Smooth muscle cell (in vitro differentiated cells): ENCODE measurements at regions not wholly inside any gene's neighbourhood (a gene's known extent, or its start where the extent isn't known, plus 50 kb on each side); places are given as distances from the start of the nearest gene placed in this dataset.

Experiments used
- DNase-seq: peaks from one replicate; lab custom pipeline; 2025; ENCODE audit not compliant: unreplicated experiment; lab: John Stamatoyannopoulos, UW
- H2AFZ ChIP-seq: fragments of 200-600 bp; sonication (generic); 2 replicates; pipeline ENCODE4 v1.6.0; 2016; ENCODE audit warnings: antibody characterized with exemption, low read depth, mild to moderate bottlenecking
- H3F3A ChIP-seq: fragments of 200-600 bp; sonication (generic); 2 replicates; pipeline ENCODE4 v1.6.0; 2017; ENCODE audit warnings: antibody characterized with exemption, low read depth
- H3K27ac ChIP-seq: fragments of 200-600 bp; sonication (generic); 2 replicates; pipeline ENCODE4 v1.5.1; 2016; ENCODE audit warnings: low read depth, mild to moderate bottlenecking
- H3K27me3 ChIP-seq: fragments of 200-600 bp; sonication (generic); 2 replicates; pipeline ENCODE4 v1.6.1; 2016; ENCODE audit warnings: low read depth, mild to moderate bottlenecking
- H3K36me3 ChIP-seq: fragments of 200-600 bp; sonication (generic); 2 replicates; pipeline ENCODE4 v1.5.1; 2016; ENCODE audit warnings: low read depth
- H3K4me1 ChIP-seq: fragments of 200-600 bp; sonication (generic); 2 replicates; pipeline ENCODE4 v1.5.1; 2016; ENCODE audit warnings: low read depth
- H3K4me2 ChIP-seq: fragments of 200-600 bp; sonication (generic); 2 replicates; pipeline ENCODE4 v1.6.0; 2016; ENCODE audit warnings: mild to moderate bottlenecking
- H3K4me3 ChIP-seq: fragments of 200-600 bp; sonication (generic); 2 replicates; pipeline ENCODE4 v1.5.1; 2016; ENCODE audit warnings: mild to moderate bottlenecking
- H3K79me2 ChIP-seq: fragments of 200-600 bp; sonication (generic); 2 replicates; pipeline ENCODE4 v1.6.0; 2016; ENCODE audit warnings: low read depth, mild to moderate bottlenecking
- H3K9ac ChIP-seq: fragments of 200-600 bp; sonication (generic); 2 replicates; pipeline ENCODE4 v1.6.0; 2016; ENCODE audit warnings: low read depth
- H3K9me3 ChIP-seq: fragments of 200-600 bp; sonication (generic); replicated peaks from 2 replicates; pipeline ENCODE4 v1.5.1; 2016; ENCODE audit warnings: low read depth
- H4K20me1 ChIP-seq: fragments of 200-600 bp; sonication (generic); 2 replicates; pipeline ENCODE4 v1.6.0; 2016; ENCODE audit warnings: low read depth
- WGBS: methylation state at CpG from one replicate; pipeline ENCODE4 v1.1.7; 2016; ENCODE audit warnings: low lambda C conversion rate; 5-methylcytosine and 5-hydroxymethylcytosine counted together
- TF ChIP-seq, protein P1 (sequence below): fragments of 200-600 bp; sonication (generic); IDR thresholded peaks from 2 replicates; pipeline ENCODE4 v1.5.1; 2017; ENCODE audit warnings: borderline replicate concordance, mild to moderate bottlenecking, antibody characterized with exemption; ENCODE audit not compliant: insufficient read depth, poor library complexity, severe bottlenecking

DNA sequence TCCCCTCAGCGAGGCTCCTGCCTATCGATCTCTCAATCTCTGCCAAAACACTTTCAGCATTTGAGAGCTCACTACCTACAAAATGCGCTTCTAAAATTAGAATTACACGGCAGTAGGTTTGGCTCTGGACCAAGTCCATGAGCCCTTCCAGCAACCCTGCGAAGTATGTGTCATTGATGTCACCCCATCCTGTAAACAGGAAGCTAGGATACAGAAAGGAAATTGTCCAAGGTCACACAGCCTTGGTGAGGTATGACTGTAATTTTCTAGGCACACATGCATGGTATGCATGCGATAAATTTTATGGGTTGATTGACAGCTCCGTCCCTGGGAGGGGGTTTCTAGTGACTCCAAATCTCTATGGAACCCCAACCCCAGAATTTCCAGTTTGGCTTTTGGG, 330.3 kb upstream of the CDH5 start:
- no peak for DNase-seq
- Histone ChIP-seq H3K79me2 (no peaks in the 10 kb centered on the region), H3K4me1 (no peaks in the 10 kb centered on the region), H3K36me3 (no peaks in the 10 kb centered on the region), H3F3A (no peaks in the 10 kb centered on the region), H4K20me1 (no peaks in the 10 kb centered on the region), H3K27ac (no peak overlapping the region), H3K27me3 (no peaks in the 10 kb centered on the region), H3K9ac (no peak overlapping the region), H2AFZ (no peak overlapping the region), H3K4me2 (no peak overlapping the region), H3K4me3 (no peak overlapping the region), H3K9me3 (no peaks in the 10 kb centered on the region)
- WGBS = 87% methylated on average over 7 of the region's 7 CpGs
- TF ChIP-seq, protein P1, sequence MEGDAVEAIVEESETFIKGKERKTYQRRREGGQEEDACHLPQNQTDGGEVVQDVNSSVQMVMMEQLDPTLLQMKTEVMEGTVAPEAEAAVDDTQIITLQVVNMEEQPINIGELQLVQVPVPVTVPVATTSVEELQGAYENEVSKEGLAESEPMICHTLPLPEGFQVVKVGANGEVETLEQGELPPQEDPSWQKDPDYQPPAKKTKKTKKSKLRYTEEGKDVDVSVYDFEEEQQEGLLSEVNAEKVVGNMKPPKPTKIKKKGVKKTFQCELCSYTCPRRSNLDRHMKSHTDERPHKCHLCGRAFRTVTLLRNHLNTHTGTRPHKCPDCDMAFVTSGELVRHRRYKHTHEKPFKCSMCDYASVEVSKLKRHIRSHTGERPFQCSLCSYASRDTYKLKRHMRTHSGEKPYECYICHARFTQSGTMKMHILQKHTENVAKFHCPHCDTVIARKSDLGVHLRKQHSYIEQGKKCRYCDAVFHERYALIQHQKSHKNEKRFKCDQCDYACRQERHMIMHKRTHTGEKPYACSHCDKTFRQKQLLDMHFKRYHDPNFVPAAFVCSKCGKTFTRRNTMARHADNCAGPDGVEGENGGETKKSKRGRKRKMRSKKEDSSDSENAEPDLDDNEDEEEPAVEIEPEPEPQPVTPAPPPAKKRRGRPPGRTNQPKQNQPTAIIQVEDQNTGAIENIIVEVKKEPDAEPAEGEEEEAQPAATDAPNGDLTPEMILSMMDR = no peak

DNA sequence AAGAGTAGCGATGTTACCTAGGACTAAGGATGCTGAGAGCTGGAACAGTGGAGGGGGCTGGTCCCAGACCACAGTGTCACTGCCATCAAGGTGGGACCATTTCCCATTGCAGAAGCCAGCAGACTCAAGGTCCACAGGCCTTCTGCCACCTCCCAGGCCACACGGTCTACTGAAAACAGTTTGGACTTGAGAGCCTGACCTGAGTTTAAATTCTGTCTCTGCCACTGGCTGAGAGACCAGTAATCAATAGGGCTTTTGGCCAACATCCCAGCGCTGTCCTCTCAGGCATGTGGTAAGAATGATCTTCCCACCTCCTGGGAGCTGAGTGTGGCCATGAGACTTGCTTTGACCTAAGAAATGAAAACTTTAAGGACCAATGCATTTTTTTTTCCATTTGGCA, 331.4 kb upstream of the CDH5 start:
- Histone ChIP-seq H3K36me3 (no peaks in the 10 kb centered on the region), H2AFZ (no peak overlapping the region), H3K9ac (no peak overlapping the region), H3K4me3 (no peak overlapping the region), H3K79me2 (no peaks in the 10 kb centered on the region), H3F3A (no peaks in the 10 kb centered on the region), H3K27ac (no peak overlapping the region), H3K27me3 (no peaks in the 10 kb centered on the region), H3K4me1 (no peaks in the 10 kb centered on the region), H4K20me1 (no peaks in the 10 kb centered on the region), H3K4me2 (no peak overlapping the region), H3K9me3 (no peaks in the 10 kb centered on the region)
- WGBS = 82% methylated on average over 3 of the region's 3 CpGs
- no peak for DNase-seq
- TF ChIP-seq, protein P1 = no peak

DNA sequence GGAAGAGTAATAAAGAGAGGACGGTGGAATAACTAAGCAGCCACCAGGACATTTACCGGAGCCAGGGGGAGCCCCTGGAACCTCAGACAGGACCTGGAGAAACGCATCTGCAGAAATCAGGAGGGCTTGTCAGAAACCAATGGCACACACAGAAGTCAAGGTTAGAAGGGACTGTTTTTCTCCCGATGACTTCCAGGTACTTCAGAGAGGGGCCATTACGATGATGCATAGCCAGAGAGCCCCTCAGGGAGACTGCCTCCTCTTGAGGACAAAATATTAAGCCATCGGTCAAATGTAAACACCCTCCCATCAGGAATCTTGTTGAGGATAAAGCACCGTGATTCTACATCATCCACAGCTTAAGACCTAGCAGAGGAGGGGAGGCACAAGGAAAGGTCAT, 333.6 kb upstream of the CDH5 start:
- TF ChIP-seq, protein P1 = no peak
- Histone ChIP-seq H3K4me3 (no peak overlapping the region), H3K36me3 (no peaks in the 10 kb centered on the region), H3K4me1 (no peaks in the 10 kb centered on the region), H3K79me2 (no peaks in the 10 kb centered on the region), H4K20me1 (no peaks in the 10 kb centered on the region), H3K9ac (no peak overlapping the region), H2AFZ (no peak overlapping the region), H3K27me3 (no peaks in the 10 kb centered on the region), H3K4me2 (no peak overlapping the region), H3F3A (no peaks in the 10 kb centered on the region), H3K27ac (no peak overlapping the region), H3K9me3 (no peaks in the 10 kb centered on the region)
- no peak for DNase-seq
- WGBS = 92% methylated on average over 7 of the region's 7 CpGs

DNA sequence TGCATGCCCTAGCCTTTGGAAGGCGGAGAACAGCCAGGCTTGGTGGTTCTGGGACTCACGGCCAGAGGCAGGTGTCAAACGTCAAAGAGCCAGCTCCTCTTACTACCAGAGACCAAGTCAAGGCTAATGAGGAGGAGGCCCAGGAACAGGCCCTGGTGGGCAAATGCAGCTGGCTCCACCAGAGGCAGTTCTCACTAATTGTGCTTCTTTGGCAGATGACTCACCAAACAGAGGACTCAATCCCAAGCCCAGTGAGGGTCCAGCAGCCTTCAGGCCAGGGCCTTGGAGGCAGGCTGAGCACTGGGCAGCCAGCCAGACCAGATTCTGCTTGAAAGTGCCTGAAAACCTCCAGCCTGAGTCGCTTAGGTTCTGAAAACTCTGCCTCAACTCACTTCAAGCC, 336.5 kb upstream of the CDH5 start:
- Histone ChIP-seq H2AFZ (no peak overlapping the region), H3K4me2 (no peak overlapping the region), H3K4me3 (no peak overlapping the region), H3K9me3 (no peaks in the 10 kb centered on the region), H3K4me1 (no peaks in the 10 kb centered on the region), H3K36me3 (no peaks in the 10 kb centered on the region), H3K9ac (no peak overlapping the region), H4K20me1 (no peaks in the 10 kb centered on the region), H3K27ac (no peak overlapping the region), H3K27me3 (no peaks in the 10 kb centered on the region), H3F3A (no peaks in the 10 kb centered on the region), H3K79me2 (no peaks in the 10 kb centered on the region)
- DNase-seq = no peak
- TF ChIP-seq, protein P1 = no peak
- WGBS = 71% methylated on average over 4 of the region's 4 CpGs
